Left ventricle myocardium inferior (tissue), 1 donor: ENCODE measurements at regions not wholly inside any gene's neighbourhood (a gene's known extent, or its start where the extent isn't known, plus 50 kb on each side); places are given as distances from the start of the nearest gene placed in this dataset.

ENCODE experiments used
- DNase-seq: peaks from one replicate; pipeline ENCODE4 v3.0.0-alpha.2; 2020
- H3K27ac ChIP-seq: fragments of 200-600 bp; replicated peaks from 2 replicates; pipeline ENCODE4 v1.8.0; 2021
- H3K27me3 ChIP-seq: fragments of 200-600 bp; 2 replicates; pipeline ENCODE4 v1.8.0; 2021; ENCODE audit warnings: low read depth
- H3K36me3 ChIP-seq: fragments of 200-600 bp; 2 replicates; pipeline ENCODE4 v1.8.0; 2021
- H3K4me1 ChIP-seq: fragments of 200-600 bp; 2 replicates; pipeline ENCODE4 v1.8.0; 2021
- H3K4me3 ChIP-seq: fragments of 200-600 bp; 2 replicates; pipeline ENCODE4 v1.8.0; 2021; ENCODE audit warnings: mild to moderate bottlenecking, moderate library complexity
- H3K9me3 ChIP-seq: fragments of 200-600 bp; replicated peaks from 2 replicates; pipeline ENCODE4 v1.8.0; 2021
- CTCF ChIP-seq: fragments of 200-600 bp; IDR thresholded peaks from 2 replicates; pipeline ENCODE4 v1.8.0; 2021; ENCODE audit warnings: antibody characterized with exemption, mild to moderate bottlenecking, borderline replicate concordance
- intact Hi-C: fragments of 100-400 bp; cut with micrococcal nuclease; formaldehyde crosslinking; loops from one replicate; pipeline ENCODE4 v1.11.0; 2022
- donor health status: DM: no; HTN: yes; CAD: no; lungs with severe emphysema.

GRCh38 chr2:204060841-204061240 lies 124.3 kb downstream of the ICOS start:
- Histone ChIP-seq H3K36me3 (no peaks in the 10 kb centered on the region), H3K4me3 (no peak overlapping the region), H3K9me3 (no peaks in the 10 kb centered on the region), H3K4me1 (no peaks in the 10 kb centered on the region), H3K27ac (no peak overlapping the region), H3K27me3 (peaks cover 5% of the 10 kb centered on the region)
- no peak for DNase-seq
- TF ChIP-seq CTCF: no peak
- intact Hi-C loops: no loop called here

- DNase-seq: no peak
- no peaks in the 10 kb centered on the region for H3K4me1 ChIP-seq
- no peak overlapping the region for H3K27ac ChIP-seq
- H3K27me3 ChIP-seq: peaks cover 5% of the 10 kb centered on the region
- intact Hi-C loops: no loop called here
- H3K9me3 ChIP-seq: no peaks in the 10 kb centered on the region
- no peak for TF ChIP-seq CTCF
- H3K4me3 ChIP-seq: no peak overlapping the region
- H3K36me3 ChIP-seq: no peaks in the 10 kb centered on the region
Observed at GRCh38 chr2:204061241-204061640, 124.7 kb downstream of the ICOS start.

GRCh38 chr2:204064119-204064518 lies 127.6 kb downstream of the ICOS start:
- Histone ChIP-seq H3K4me3 (no peak overlapping the region), H3K4me1 (no peaks in the 10 kb centered on the region), H3K27ac (no peak overlapping the region), H3K9me3 (peaks cover 3% of the 10 kb centered on the region), H3K36me3 (no peaks in the 10 kb centered on the region), H3K27me3 (peaks cover 10% of the 10 kb centered on the region)
- no peak for DNase-seq
- intact Hi-C loops: no loop called here
- no peak for TF ChIP-seq CTCF

- intact Hi-C loops: no loop called here
- no peak for TF ChIP-seq CTCF
- H3K36me3 ChIP-seq: no peaks in the 10 kb centered on the region
- DNase-seq: no peak
- H3K9me3 ChIP-seq: peaks cover 3% of the 10 kb centered on the region
- H3K4me3 ChIP-seq: no peak overlapping the region
- peaks cover 10% of the 10 kb centered on the region for H3K27me3 ChIP-seq
- H3K27ac ChIP-seq: no peak overlapping the region
- H3K4me1 ChIP-seq: no peaks in the 10 kb centered on the region
Observed at GRCh38 chr2:204065566-204065965, 129.0 kb downstream of the ICOS start.

GRCh38 chr2:204066051-204066450 lies 129.5 kb downstream of the ICOS start:
- TF ChIP-seq CTCF: no peak
- H3K27me3 ChIP-seq: peaks cover 11% of the 10 kb centered on the region
- DNase-seq: no peak
- no peak overlapping the region for H3K27ac ChIP-seq
- intact Hi-C loops: no loop called here
- no peaks in the 10 kb centered on the region for H3K4me1 ChIP-seq
- H3K9me3 ChIP-seq: peaks cover 3% of the 10 kb centered on the region
- no peaks in the 10 kb centered on the region for H3K36me3 ChIP-seq
- H3K4me3 ChIP-seq: no peak overlapping the region

GRCh38 chr2:204069804-204070203 lies 133.2 kb downstream of the ICOS start:
- peaks cover 3% of the 10 kb centered on the region for H3K9me3 ChIP-seq
- intact Hi-C loops: no loop called here
- no peak for TF ChIP-seq CTCF
- no peaks in the 10 kb centered on the region for H3K4me1 ChIP-seq
- peaks cover 16% of the 10 kb centered on the region for H3K27me3 ChIP-seq
- no peak overlapping the region for H3K27ac ChIP-seq
- no peak for DNase-seq
- H3K36me3 ChIP-seq: no peaks in the 10 kb centered on the region
- no peak overlapping the region for H3K4me3 ChIP-seq
